ENCODE measurements at regions not wholly inside any gene's neighbourhood (a gene's known extent, or its start where the extent isn't known, plus 50 kb on each side); places are given as distances from the start of the nearest gene placed in this dataset.

DNA sequence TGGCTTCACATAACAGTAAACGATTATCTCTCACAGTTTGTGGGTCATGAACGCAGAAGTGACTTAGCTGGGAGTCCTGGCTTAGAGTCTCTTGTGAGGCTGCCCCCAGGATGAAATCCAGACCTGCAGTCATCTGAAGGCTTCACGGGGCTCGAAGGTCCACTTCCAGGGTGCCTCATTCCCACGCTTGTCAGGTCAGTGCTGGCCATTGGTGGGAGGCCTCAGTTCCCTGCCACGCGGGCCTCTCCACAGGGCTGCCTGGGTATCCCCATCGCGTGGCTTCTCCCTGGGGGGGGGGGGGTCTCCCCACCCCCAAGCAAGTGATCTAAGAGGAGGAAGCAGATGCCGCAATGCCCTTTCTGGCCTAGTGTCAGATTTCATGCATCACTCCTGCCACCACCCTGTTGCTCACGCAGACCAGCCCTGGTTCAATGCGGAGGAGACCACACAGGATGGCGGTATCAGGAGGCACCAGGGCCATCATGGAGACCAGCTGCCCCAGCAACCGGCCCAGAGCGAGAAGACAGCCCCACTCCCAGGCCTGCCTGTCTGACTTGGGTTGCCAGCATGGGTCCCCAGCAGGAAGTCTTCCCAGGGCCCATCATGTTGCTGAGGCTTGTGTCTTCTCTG is 77.3 kb upstream of the CDH5 start:
- no peak for DNase-seq

DNA sequence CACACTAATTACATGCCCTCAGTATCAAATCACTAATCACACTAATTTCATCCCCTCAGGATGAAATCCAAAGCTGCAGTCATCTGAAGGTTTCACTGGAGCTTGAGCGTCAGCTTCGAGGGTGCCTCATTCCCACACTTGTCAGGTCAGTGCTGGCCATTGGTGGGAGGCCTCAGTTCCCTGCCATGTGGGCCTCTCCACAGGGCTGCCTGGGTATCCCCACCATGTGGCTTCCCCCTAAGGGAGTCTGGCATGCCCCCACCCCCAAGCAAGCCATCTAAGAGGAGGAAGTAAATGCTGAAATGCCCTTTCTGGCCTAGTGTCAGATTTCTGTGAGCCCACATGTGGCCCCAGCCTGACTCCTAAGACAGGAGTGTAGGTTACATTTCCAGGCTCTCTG is 78.6 kb upstream of the CDH5 start:
- DNase-seq = peak in 1 of 2 experiments; percentile 12

DNA sequence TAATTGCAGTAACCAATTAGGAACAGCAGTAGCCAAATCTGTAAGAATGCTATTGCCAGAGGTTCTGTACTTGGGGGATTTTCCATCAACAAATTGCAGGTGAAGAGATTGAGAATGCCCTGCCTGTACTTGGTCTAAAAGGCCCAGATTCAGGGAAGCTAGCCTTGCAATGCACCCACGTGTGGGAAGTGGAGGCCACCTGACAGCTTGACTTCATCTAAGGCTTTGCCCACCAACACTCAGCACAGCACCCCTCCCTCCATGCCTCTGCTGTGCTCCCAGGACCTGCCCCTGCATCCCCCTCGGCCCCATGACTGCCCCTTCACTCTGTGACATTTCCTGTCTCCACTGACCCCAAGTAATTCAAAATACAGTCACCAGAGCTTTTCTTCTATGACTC is 79.1 kb upstream of the CDH5 start:
- no peak for DNase-seq

- DNase-seq = no peak
These were observed 80.0 kb upstream of the CDH5 start for GRCh38 chr16:66286527-66286926.

GRCh38 chr16:66278604-66279262 is 87.8 kb upstream of the CDH5 start:
- no peak for DNase-seq

GRCh38 chr16:66278111-66278531 is 88.4 kb upstream of the CDH5 start:
- DNase-seq = no peak

DNA sequence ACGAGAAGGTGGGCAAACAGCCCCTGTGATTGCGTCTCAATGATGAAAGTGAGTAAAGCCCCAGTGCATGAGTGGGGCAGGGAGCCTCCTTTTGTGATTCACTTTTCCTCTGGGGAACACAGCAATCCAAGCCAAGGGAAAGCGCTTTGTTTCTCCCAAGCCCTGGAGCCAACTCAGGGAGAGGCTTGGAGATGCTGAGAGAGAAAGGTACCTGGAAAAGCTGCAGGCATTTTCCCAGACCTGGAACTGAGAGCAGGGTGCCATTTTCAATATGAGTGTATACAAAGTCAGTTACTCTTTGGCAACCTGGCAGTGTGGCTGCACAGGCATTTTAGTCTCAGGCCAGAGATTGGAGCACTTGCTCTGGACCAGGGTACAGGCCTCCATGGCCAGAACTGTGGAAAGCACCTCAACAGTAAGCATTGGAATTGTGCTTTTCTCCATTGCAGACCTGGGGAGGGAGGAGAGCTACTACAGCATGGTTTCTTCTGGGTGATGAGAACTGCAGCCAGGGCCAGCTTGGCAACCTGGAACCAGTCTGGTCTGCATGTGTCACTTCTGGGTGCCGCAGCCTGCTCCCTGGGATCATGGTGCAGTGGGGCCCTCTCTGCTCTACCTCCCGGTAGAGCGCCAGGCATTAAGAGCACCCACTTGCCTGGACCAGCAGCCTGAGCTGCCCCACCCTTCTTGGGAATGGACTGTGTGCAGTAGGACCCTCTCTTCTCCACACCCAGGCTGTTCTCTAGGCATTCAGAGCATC is 89.0 kb upstream of the CDH5 start:
- peak; percentile 3 to 8 for DNase-seq

GRCh38 chr16:66275775-66276428 is 90.6 kb upstream of the CDH5 start:
- DNase-seq = peak; percentile 20 to 24

- DNase-seq = peak; percentile 19 to 24
These were observed 92.0 kb upstream of the CDH5 start for GRCh38 chr16:66274335-66275110.

GRCh38 chr16:66273644-66274334 is 92.7 kb upstream of the CDH5 start:
- no peak for DNase-seq

- no peak for DNase-seq
These were observed 93.4 kb upstream of the CDH5 start for GRCh38 chr16:66273053-66273452.

DNA sequence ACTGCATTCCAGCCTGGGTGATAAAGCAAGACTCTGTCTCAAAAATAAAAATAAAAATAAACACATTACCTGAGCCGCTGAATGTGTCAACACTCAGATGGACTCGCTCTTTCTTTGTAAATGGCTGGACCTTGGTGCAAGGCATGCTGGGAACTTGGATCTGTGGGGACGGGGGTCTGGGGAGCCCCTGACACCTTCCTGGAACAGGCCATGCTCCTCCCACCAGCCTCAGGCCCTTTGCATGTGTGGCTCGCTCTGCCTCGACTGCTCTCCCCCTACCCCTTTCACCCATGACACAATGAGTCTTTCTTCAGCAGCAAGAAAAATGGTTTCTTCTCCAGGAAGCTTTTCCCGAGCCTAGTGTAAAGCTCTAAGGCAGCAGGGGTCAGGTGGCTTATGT is 94.0 kb upstream of the CDH5 start:
- DNase-seq = no peak

DNA sequence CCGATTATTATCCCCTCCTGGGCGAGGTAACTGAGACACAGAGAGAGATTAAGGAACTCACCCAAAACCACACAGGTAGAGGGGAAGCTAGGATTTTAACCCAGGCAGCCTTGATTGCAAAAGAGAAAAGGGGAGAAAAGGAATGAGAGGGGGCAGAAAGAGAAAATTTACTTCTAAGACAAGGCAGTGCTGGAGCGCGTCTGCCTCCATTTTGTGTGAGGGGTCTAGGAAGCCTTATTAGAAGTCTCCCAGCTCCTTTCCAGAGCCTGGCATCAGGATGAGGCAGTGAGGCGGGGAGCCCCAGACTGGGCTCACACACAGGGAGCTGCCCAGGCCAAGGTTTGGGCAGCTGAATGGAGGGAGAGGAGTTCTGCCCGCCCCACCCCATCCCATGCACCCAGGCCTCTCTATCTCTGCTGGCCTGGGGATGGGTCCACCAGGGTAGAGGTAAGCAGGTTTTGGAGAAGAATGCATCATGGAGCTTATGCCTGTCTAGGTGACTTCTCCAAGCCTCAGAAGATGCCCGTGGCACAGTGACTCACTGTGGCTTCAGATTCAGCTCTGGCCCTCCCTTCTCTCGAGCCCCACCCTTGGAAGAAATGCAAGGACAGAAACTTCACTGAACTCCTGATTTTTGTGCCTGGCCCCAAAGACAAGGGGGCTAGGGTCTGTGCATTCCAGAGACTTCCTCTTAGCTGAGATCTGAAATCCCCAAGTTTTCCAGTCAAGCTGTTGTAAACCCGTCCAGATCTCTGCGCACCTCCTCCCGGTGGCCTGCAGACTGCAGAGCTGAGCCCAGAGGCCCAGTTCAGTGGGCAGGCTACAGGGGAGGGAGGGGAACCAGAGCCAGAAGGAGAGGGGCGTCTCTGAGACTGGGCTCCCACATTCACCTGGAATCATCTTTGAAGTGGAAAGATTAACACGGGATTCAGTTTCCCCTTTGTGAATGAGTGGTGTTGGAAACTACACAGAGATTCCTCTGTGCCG is 95.1 kb upstream of the CDH5 start:
- DNase-seq = peak in 1 of 2 experiments; percentile 4

DNA sequence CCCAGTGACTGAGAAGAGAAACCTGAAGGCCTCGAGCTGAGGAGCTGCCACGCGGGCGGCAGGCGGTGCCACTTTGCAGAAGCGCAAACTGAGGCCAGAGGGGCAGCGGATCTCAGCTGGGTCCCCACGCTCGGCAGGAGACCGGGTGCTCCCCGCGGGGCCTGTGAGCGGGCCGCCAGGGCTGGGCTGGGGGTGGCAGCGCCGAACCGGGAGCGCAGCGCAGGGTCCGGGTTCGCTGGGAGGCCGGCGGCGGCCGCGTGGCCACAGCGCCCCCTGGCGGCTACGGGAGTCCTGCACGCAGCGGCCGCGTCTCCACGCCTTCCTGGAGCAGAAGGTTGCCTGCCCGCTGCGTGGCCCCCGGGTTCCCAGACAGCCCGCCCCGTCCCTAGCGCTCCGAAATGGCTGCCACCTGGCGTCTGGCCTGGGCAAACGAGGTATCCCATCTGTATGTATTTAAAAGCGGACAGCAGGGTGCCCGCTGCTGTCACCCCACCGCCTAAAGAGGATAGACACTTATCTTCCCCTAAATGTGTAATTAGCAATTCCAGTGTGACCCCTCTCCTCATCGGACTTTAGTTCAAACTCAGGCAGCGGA is 96.1 kb upstream of the CDH5 start:
- peak; percentile 72 to 83 for DNase-seq

- peak; percentile 9 to 11 for DNase-seq
These were observed 96.7 kb upstream of the CDH5 start for GRCh38 chr16:66269617-66270332.

DNA sequence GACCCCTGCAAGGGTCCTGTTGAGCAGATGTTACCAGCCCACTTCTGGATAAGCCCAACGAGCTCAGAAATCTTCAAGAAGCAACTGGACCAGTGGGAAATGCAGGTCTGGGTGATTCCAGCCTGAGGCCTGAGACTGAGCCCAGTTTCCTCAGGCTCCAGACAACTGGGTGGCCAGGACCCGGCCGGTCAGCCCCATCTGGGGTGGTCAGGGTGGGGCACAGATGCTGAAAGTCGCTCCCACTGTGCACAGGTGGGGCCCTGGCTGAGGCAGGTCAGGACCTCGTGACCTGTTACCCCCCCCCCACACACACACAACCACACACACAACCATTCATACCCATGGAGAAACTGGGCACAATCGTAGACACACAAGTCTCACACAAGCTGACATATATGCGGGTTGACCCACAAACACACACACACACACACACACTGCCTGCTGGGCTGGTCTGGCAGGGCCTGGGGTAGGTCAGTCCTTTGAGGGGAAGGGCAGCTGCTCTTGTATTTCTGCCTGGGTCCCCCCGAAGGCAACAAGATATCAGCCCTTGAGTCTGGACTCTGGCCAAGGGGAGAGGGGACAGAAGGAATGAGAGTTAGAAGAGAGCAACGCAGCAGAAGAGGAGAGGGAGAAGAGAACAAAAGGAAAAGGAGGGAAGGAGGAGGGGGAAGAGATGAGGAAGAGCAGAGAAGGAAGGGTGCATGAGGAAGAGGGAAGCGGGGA is 99.0 kb upstream of the CDH5 start:
- DNase-seq = no peak

DNA sequence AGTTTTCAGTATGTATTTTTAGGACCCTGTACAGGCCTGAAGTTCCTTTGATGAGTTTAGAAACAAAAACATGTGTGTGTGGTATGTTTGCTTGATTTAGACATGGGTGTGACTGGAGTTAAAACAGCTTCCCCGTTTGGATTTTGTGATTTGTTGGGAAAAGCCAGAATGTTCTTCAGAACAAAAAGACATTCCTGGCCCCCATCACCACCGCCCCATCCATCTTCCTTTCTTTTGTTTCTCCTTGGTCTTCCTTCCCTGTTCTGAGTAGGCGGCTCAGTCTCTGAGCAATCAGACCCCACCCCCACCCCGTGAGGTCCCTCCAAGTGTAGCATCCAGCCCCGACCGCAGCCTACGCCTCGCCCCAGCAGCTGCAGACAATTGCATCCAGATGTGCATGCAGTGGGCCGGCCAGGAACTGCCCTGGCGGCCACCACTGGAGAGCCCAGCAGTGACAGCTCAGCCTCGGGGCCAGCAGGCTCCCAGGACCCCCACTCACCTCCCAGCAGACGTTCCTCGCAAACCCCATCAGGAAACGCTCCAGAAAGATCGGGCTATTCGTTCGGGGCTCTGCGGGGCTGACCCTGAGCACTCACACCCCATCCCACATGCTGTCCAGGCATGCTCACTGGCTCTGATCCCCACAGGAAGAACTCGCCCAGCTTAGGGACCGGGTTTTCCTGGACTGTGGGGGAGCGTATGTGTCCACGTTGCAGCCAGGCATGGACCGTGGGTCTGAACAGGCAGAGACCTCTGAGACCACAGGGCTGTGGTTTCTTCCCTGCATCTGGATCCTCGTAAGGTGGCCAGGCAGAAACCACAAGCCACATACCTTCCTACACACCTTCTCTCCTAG is 99.8 kb upstream of the CDH5 start:
- DNase-seq = no peak

- no peak for DNase-seq
These were observed 100.8 kb upstream of the CDH5 start for GRCh38 chr16:66265556-66266141.
